ENCODE measurements at regions not wholly inside any gene's neighbourhood (a gene's known extent, or its start where the extent isn't known, plus 50 kb on each side); places are given as distances from the start of the nearest gene placed in this dataset.
"Not testable (repeated sequence)": the region's sequence is repeated elsewhere in the genome, so short reads cannot be mapped to it uniquely, and the experiment has no call there.

- no peak for TF ChIP-seq POLR2AphosphoS5 (IDR thresholded peaks at IDR 0.05)
- no peak for TF ChIP-seq POLR2A (IDR thresholded peaks at IDR 0.05)
- TF ChIP-seq CTCF (IDR thresholded peaks at IDR 0.05), result no peak
- Histone ChIP-seq H3K36me3 (no peaks in the 10 kb centered on the region), H3K4me1 (replicated peaks) (no peaks in the 10 kb centered on the region), H3K9me3 (no peaks in the 10 kb centered on the region), H3K4me3 (no peak overlapping the region), H3K27me3 (replicated peaks; ENCODE audit: insufficient read depth) (no peaks in the 10 kb centered on the region), H3K27ac (no peak overlapping the region)
- 71% methylated on average over 6 of the region's 6 CpGs for WGBS
- DNase-seq (ENCODE audit: low spot score), result no peak
- intact Hi-C loops (cut with DNase I), result no loop called here
These were observed 695.4 kb upstream of the POM121L12 start for GRCh38 chr7:52340067-52340466.

- H3K4me3 ChIP-seq; H3K9me3 ChIP-seq; DNase-seq (ENCODE audit: low spot score); H3K36me3 ChIP-seq; H3K27me3 ChIP-seq (replicated peaks; ENCODE audit: insufficient read depth); H3K27ac ChIP-seq; intact Hi-C loops (cut with DNase I); H3K4me1 ChIP-seq (replicated peaks): not testable (repeated sequence)
- WGBS, result 83% methylated on average over 7 of the region's 7 CpGs
These were observed 707.1 kb upstream of the POM121L12 start for GRCh38 chr7:52328328-52328727.

- intact Hi-C loops (cut with DNase I), result no loop called here
- no peaks in the 10 kb centered on the region for H3K27me3 ChIP-seq (replicated peaks; ENCODE audit: insufficient read depth)
- no peaks in the 10 kb centered on the region for H3K36me3 ChIP-seq
- H3K27ac ChIP-seq, result no peak overlapping the region
- H3K4me1 ChIP-seq (replicated peaks), result no peaks in the 10 kb centered on the region
- no peak overlapping the region for H3K4me3 ChIP-seq
- no peak for DNase-seq (ENCODE audit: low spot score)
- WGBS, result 47% methylated on average over 1 of the region's 1 CpG
- TF ChIP-seq POLR2A (IDR thresholded peaks at IDR 0.05) (no peak), POLR2AphosphoS5 (IDR thresholded peaks at IDR 0.05) (no peak), CTCF (IDR thresholded peaks at IDR 0.05) (no peak)
- H3K9me3 ChIP-seq, result no peaks in the 10 kb centered on the region
These were observed 710.2 kb upstream of the POM121L12 start for GRCh38 chr7:52325237-52325636.

- Histone ChIP-seq H3K27ac (no peak overlapping the region), H3K9me3 (no peaks in the 10 kb centered on the region), H3K27me3 (replicated peaks; ENCODE audit: insufficient read depth) (no peaks in the 10 kb centered on the region), H3K36me3 (no peaks in the 10 kb centered on the region), H3K4me1 (replicated peaks) (no peaks in the 10 kb centered on the region), H3K4me3 (no peak overlapping the region)
- TF ChIP-seq CTCF (IDR thresholded peaks at IDR 0.05), result no peak
- TF ChIP-seq POLR2A (IDR thresholded peaks at IDR 0.05), result no peak
- TF ChIP-seq POLR2AphosphoS5 (IDR thresholded peaks at IDR 0.05), result no peak
- no peak for DNase-seq (ENCODE audit: low spot score)
- WGBS, result 94% methylated on average over 1 of the region's 1 CpG
- intact Hi-C loops (cut with DNase I), result no loop called here
These were observed 712.2 kb upstream of the POM121L12 start for GRCh38 chr7:52323202-52323746.

- no peak overlapping the region for H3K27ac ChIP-seq
- intact Hi-C loops (cut with DNase I), result no loop called here
- DNase-seq (ENCODE audit: low spot score), result no peak
- TF ChIP-seq POLR2AphosphoS5 (IDR thresholded peaks at IDR 0.05) (no peak), POLR2A (IDR thresholded peaks at IDR 0.05) (no peak), CTCF (IDR thresholded peaks at IDR 0.05) (no peak)
- H3K4me1 ChIP-seq (replicated peaks), result no peaks in the 10 kb centered on the region
- no peaks in the 10 kb centered on the region for H3K27me3 ChIP-seq (replicated peaks; ENCODE audit: insufficient read depth)
- no peak overlapping the region for H3K4me3 ChIP-seq
- WGBS, result 97% methylated on average over 2 of the region's 2 CpGs
- H3K9me3 ChIP-seq, result no peaks in the 10 kb centered on the region
- no peaks in the 10 kb centered on the region for H3K36me3 ChIP-seq
These were observed 714.8 kb upstream of the POM121L12 start for GRCh38 chr7:52320610-52321009.
